GM21528 (cell line): ENCODE measurements at regions not wholly inside any gene's neighbourhood (a gene's known extent, or its start where the extent isn't known, plus 50 kb on each side); places are given as distances from the start of the nearest gene placed in this dataset.

ENCODE experiments used
- ATAC-seq: cut with Tn5 transposase; IDR thresholded peaks from one replicate; pipeline ENCODE4 v1.9.1; 2021; ENCODE audit warnings: mild to moderate bottlenecking, moderate library complexity; ENCODE audit not compliant: unreplicated experiment, low FRiP score

DNA sequence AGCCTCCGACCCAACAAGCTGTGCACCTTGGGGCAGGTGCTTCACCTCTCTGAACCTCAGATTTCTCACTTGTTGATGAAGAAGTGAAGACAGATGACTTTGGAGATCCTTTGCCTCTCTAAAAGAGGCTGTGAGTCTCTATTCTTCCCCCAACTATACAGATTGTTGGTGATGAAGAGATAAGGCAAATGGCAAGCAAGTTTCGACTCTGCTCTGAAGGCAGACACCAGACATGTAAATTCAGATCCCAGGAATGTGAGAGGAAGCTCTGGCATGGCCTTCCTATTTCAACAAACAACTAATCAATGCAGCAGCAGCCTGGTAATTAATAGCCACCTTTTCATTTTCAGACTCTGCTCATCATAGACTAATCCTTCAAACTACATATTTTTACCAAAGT lies 74.2 kb upstream of the EGR2 start:
- no peak for ATAC-seq

DNA sequence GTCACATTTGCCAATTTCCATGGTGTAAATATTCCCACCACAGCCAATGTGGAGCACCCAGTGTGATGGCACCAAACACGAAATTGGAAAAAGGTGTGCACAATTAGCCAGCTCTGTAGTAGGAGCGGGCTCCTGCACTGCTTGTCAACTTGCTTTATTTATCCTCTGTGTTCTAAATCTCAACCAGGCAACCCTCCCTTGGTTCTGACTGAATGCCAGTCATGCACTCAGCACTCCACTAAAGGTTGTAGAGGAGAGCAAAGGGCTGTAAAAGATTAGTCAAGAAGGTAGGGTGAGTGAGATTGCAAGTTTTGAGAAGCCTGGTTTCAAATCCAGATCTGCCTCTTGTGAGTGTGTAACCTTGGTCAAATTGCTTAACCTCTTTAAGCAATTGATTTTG lies 71.5 kb upstream of the EGR2 start:
- no peak for ATAC-seq

DNA sequence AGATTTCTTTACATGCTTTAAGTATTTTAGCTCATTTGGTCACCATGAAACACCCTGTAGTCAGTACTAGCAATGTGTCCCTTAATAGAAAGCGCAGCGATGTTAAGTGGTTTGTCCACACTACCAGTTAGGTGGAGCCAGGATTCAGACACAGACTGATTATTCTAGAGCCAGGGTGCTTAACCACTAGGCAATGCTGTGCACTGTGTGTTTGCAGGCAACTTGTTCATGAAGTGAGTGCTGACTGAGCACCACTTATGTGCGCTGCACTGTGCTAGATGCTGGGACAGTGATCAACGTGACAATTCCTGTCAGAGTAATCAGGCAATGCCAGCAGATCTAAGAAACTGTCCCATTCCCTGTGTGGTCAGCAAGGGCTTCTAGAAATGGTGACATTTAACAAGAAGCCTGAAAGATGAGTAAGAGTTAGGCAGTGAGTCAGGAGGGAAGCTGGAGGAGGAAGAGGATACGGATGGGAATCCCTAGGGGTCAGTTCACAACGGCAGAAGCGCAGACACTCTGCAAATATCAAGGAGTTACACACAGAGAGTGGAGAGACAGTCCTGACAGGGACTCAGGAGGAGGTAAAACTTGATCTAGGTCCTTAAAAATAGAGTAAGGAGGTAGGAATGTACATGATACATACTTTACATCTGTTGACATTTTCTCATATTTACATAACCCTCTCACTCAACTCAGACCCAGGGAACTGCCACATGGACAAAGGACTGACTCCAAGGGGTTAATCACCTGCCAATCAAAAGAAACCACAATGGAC lies 69.7 kb upstream of the EGR2 start:
- no peak for ATAC-seq

DNA sequence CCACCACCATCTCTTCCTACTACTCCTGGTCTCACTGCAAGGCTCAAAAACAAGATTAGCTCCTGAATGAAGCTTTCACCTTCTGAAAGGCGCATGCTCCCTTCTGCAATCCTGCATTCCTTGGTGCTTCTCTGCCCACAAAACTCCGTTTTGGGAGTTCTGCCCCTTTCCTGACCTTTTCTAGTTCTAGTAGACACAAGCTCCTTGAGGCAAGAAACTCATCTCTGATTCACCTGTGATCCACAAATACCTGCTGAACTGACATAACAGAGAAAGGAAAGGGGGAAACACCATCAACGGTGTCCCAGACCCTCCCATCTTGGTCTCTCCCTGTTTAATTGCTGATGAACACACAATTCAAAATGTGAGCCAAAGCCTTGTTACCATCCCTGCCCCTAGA lies 64.0 kb upstream of the EGR2 start:
- no peak for ATAC-seq

DNA sequence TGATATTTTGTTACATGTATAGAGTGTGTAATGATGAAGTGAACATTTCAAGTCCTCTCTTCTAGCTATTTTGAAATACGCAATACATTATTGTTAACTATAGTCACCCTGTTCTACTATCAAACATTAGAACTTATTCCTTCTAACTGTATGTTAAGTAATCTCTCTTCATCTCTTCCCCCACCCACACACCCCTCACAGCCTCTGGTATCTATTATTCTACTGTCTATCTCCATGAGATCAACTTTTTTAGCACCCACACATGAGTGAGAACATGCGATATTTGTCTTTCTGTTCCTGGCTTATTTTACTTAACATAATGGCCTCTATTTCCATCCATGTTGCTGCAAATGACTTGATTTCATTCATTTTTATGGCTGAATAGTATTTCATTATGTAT lies 57.7 kb upstream of the EGR2 start:
- ATAC-seq = no peak

DNA sequence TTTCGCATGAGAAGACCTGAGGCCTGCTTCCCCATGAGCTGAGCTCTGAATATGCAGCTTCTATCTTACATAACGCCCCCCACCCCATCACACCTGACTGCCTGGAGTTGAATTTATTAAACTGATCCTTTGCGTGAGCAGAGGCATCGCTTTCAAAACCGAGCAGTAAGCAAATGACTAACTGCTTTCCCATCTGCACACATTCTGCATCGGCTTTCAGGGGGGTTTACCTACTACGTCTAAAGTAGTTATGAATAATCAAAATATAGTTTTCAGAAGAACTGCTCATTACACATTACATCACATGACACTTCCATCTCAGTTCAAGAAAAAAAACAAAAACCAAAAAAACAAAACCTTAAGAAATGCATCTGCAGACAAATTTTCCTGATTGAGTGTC lies 54.7 kb upstream of the EGR2 start:
- no peak for ATAC-seq

DNA sequence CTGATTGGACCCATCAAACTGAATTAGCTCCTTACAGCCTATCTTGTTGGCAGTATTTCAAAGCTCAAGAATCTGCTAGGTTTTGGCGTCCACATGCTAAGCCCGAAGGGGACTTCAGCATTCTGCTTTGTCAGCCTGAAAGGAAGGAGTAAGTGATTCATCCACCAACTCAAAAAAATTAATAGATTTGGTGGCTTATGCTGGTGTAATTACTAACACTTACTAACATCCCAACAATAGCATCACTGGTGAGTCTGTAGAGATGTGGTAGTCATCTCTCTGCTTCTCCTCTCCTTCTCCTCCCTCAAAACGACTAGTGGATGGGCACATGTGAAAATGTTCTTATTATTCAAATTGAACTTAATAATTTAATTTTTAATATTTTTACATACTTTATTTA lies 53.8 kb upstream of the EGR2 start:
- ATAC-seq = no peak

DNA sequence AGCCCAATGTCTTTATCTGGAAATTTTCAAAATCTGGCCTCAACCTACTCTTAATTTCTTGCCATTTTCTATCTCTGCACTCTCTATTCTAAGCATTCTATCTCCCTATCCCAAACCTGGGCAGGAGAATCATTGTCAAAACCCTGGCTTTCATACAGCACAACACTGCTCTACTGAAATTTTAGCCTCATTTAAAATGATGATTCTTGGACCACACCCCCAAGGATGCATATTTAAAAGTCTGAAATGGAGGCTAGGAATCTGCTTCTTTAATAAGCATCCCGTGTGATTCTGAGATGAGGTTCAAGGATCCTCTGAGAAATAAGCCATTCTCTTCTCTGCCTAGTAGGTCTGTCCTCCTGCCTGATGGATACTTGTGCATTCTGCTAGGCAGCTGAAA lies 50.8 kb upstream of the EGR2 start:
- no peak for ATAC-seq

DNA sequence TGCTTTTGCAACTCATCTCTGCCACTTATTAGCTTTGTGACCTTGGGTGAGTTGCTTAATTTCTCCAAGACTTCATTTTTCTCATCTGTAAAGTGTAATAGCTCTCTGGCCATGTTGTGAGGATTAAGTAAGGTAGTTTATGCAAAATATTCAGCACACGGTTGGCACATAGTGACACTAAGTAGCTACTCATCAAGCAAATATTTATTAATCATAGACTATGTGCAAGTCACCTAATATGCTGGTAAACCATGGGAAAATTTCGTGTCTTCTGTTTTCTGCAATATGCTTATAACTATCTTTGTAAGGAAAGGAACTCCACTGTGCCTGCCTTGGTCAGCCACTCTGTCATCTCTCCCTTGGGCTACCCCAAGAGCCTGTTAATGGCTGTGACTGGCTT lies 50.3 kb upstream of the EGR2 start:
- ATAC-seq = no peak
